ENCODE measurements at regions not wholly inside any gene's neighbourhood (a gene's known extent, or its start where the extent isn't known, plus 50 kb on each side); places are given as distances from the start of the nearest gene placed in this dataset.
"Not testable (repeated sequence)": the region's sequence is repeated elsewhere in the genome, so short reads cannot be mapped to it uniquely, and the experiment has no call there.

GRCh38 chr4:132386130-132386529 lies 763.0 kb upstream of the PCDH10 start:
- no peak for DNase-seq

- no peak for DNase-seq
Observed at GRCh38 chr4:132387060-132387459, 762.0 kb upstream of the PCDH10 start.

- no peak for DNase-seq
Observed at GRCh38 chr4:132395561-132395960, 753.5 kb upstream of the PCDH10 start.

- no peak for DNase-seq
Observed at GRCh38 chr4:132396636-132397035, 752.5 kb upstream of the PCDH10 start.

- no peak for DNase-seq
Observed at GRCh38 chr4:132417220-132417619, 731.9 kb upstream of the PCDH10 start.

GRCh38 chr4:132427125-132427524 lies 722.0 kb upstream of the PCDH10 start:
- DNase-seq = no peak

GRCh38 chr4:132437117-132437516 lies 712.0 kb upstream of the PCDH10 start:
- DNase-seq = no peak

- no peak for DNase-seq
Observed at GRCh38 chr4:132445386-132445785, 703.7 kb upstream of the PCDH10 start.

GRCh38 chr4:132457987-132458386 lies 691.1 kb upstream of the PCDH10 start:
- not testable (repeated sequence) for DNase-seq

- DNase-seq = no peak
Observed at GRCh38 chr4:132479543-132479942, 669.6 kb upstream of the PCDH10 start.

GRCh38 chr4:132488555-132488954 lies 660.5 kb upstream of the PCDH10 start:
- no peak for DNase-seq

- DNase-seq = no peak
Observed at GRCh38 chr4:132493476-132493875, 655.6 kb upstream of the PCDH10 start.

GRCh38 chr4:132495267-132495812 lies 653.8 kb upstream of the PCDH10 start:
- DNase-seq = not testable (repeated sequence)

GRCh38 chr4:132498215-132498614 lies 650.9 kb upstream of the PCDH10 start:
- DNase-seq = no peak

- DNase-seq = no peak
Observed at GRCh38 chr4:132502096-132502552, 647.0 kb upstream of the PCDH10 start.

- no peak for DNase-seq
Observed at GRCh38 chr4:132504438-132504837, 644.7 kb upstream of the PCDH10 start.

GRCh38 chr4:132506568-132506967 lies 642.5 kb upstream of the PCDH10 start:
- DNase-seq = no peak

GRCh38 chr4:132513491-132513890 lies 635.6 kb upstream of the PCDH10 start:
- no peak for DNase-seq

- no peak for DNase-seq
Observed at GRCh38 chr4:132526652-132527051, 622.4 kb upstream of the PCDH10 start.

- DNase-seq = no peak
Observed at GRCh38 chr4:132527817-132528216, 621.3 kb upstream of the PCDH10 start.

- DNase-seq = peak; percentile 10
Observed at GRCh38 chr4:132530861-132531260, 618.2 kb upstream of the PCDH10 start.

- no peak for DNase-seq
Observed at GRCh38 chr4:132540268-132540667, 608.8 kb upstream of the PCDH10 start.

GRCh38 chr4:132540797-132541196 lies 608.3 kb upstream of the PCDH10 start:
- DNase-seq = peak; percentile 61

- no peak for DNase-seq
Observed at GRCh38 chr4:132542228-132542627, 606.9 kb upstream of the PCDH10 start.

- no peak for DNase-seq
Observed at GRCh38 chr4:132548463-132548862, 600.6 kb upstream of the PCDH10 start.

GRCh38 chr4:132556316-132556715 lies 592.8 kb upstream of the PCDH10 start:
- DNase-seq = no peak

Data from COR-L47 (cell line).